ENCODE measurements at regions not wholly inside any gene's neighbourhood (a gene's known extent, or its start where the extent isn't known, plus 50 kb on each side); places are given as distances from the start of the nearest gene placed in this dataset.
"Not testable (repeated sequence)": the region's sequence is repeated elsewhere in the genome, so short reads cannot be mapped to it uniquely, and the experiment has no call there.

DNA sequence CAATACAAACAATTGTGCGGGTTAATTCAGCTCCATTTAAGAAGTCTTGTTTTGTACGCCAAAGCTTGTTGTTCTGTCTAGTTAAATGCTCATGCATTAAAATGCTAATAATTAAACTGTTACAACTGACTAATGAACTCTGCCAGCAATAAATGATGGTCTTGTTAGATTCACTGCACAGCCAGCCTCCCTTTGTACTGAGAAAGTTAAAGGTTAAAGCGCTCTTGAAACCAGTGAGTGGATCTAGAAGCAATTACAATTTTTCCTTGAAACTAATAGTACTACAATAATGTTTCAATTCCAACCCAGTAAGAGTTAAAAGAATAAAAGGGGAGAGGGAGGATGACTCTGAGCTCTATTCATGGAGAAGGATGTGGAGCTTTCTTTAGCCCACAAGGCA, 233.0 kb downstream of the EMX2 start:
- DNase-seq (ENCODE audit: extremely low spot score, insufficient read length, low read depth) (no peak), FAIRE-seq (no peak)

GRCh38 chr10:117777222-117777621, 234.7 kb downstream of the EMX2 start:
- FAIRE-seq; DNase-seq (ENCODE audit: extremely low spot score, insufficient read length, low read depth): not testable (repeated sequence)

- FAIRE-seq (no peak), DNase-seq (ENCODE audit: extremely low spot score, insufficient read length, low read depth) (no peak)
Measured at GRCh38 chr10:117778241-117778640, 235.7 kb downstream of the EMX2 start.

- DNase-seq (ENCODE audit: extremely low spot score, insufficient read length, low read depth) (no peak), FAIRE-seq (no peak)
Measured at GRCh38 chr10:117780411-117780810, 237.9 kb downstream of the EMX2 start.

DNA sequence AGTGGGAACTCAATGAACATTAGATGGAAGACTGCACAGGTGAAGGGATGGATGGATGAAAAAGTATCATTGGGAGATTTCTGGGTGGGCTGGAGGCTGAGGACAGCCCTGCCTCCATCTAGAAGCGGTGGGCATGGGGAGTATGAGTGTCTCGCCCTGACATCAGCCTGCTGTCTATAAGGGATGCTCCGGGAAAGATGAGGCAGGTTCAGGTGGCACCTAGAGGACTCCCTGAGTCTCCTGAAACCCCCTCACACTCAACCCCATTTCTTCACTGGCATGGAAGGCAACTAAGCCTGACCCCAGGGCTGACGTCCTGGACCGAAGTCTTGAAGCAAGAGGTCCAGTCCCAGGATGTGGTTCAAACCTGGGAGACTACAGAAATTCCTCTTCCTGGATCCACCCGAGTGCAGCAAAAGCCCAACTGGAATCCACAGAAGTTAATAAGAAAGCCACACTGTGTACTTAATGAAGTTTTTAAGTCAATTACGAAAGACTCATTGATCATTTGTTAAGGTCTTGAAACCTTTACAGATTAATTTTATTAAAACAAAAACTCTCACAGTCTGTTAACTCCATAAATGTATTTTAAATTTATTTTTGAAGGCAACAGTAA, 238.8 kb downstream of the EMX2 start:
- no peak for FAIRE-seq
- no peak for DNase-seq (ENCODE audit: extremely low spot score, insufficient read length, low read depth)

- DNase-seq (ENCODE audit: extremely low spot score, insufficient read length, low read depth): no peak
- FAIRE-seq: no peak
Measured at GRCh38 chr10:117782276-117782675, 239.7 kb downstream of the EMX2 start.

GRCh38 chr10:117783698-117784395, 241.3 kb downstream of the EMX2 start:
- FAIRE-seq: no peak
- DNase-seq (ENCODE audit: extremely low spot score, insufficient read length, low read depth): no peak

- no peak for DNase-seq (ENCODE audit: extremely low spot score, insufficient read length, low read depth)
- FAIRE-seq: no peak
Measured at GRCh38 chr10:117784776-117785175, 242.2 kb downstream of the EMX2 start.

DNA sequence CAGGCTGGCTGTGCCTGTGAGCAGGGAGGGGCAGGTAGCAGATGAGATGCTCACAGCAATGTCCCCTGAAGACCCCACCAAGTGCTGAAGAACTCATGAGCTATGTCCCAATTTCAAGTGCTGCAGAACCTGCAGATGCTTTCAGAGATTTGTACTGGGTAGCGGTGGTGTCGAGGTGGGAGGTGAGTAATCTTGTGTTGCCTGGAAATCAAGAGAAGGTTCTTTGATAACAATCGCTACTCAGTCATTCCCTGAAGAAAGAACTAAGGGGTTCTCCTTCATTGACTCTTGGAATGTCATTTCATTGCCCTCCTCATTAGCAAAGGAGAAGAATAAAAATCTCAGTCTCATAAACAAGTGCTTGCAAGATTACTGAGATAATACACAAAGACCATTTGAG, 246.4 kb downstream of the EMX2 start:
- DNase-seq (ENCODE audit: extremely low spot score, insufficient read length, low read depth): no peak
- FAIRE-seq: no peak

- DNase-seq (ENCODE audit: extremely low spot score, insufficient read length, low read depth): no peak
- no peak for FAIRE-seq
Measured at GRCh38 chr10:117790179-117790578, 247.6 kb downstream of the EMX2 start.

DNA sequence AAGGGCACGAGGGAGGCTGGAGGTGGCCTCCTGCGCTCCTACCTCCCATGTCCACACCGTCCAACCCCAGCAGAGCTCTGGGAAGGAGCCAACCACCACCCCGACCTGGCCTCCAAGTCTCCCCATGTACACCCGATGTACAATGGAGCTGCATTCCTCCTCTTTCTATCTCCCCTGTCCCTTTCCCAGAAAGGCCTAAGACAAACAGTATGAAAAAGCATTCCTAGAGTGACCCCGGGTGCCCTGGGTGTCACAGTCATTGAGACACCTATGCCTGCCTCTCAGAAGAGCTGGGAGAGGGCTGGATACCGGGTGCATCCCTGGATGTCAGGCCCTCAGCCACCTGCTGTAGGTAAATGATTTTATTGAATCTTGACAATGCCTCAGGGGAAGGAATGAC, 248.1 kb downstream of the EMX2 start:
- no peak for DNase-seq (ENCODE audit: extremely low spot score, insufficient read length, low read depth)
- no peak for FAIRE-seq

DNA sequence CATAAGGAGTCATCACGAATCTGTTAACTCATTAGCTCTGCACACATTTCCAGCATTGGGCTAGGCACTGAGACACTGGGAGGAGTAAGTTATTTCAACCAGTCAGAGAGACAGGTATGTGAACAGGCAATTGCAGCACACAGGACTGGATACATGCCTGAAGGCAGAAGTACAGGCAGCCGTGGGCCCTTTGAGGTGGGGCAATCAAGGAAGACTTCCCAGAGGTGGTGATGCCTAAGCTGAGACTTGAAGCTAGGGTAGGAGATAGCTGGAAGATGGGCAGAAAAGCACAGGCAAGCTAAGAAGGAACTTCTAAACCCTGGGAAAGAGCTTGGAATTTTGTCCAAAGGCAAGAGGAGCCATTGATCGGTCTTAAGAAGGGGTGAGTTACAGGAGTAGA, 249.7 kb downstream of the EMX2 start:
- DNase-seq (ENCODE audit: extremely low spot score, insufficient read length, low read depth): no peak
- no peak for FAIRE-seq

GRCh38 chr10:117796130-117796745, 250.5 kb downstream of the RAB11FIP2 start:
- DNase-seq (ENCODE audit: extremely low spot score, insufficient read length, low read depth) (no peak), FAIRE-seq (no peak)

DNA sequence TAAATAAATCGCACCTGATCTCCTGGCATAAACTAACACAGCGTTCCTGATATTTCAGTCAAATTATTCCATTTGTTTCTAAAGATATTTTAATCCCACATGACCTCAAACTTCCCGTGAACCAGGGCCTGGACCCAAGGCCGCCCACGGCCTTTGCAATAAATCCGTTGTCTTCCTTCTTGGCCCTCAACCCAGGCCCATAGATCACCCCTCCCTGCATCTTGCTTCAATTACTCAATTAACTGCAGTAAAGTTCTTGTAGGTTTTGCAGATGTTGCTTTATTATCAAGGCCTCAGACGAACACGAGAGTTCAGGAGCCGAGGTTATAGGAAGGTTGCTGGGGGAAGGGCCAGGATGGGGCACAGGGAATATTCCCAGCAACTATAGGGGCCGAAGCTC, 249.4 kb downstream of the RAB11FIP2 start:
- FAIRE-seq: no peak
- DNase-seq (ENCODE audit: extremely low spot score, insufficient read length, low read depth): no peak

- FAIRE-seq (no peak), DNase-seq (ENCODE audit: extremely low spot score, insufficient read length, low read depth) (no peak)
Measured at GRCh38 chr10:117801691-117802090, 245.1 kb downstream of the RAB11FIP2 start.

DNA sequence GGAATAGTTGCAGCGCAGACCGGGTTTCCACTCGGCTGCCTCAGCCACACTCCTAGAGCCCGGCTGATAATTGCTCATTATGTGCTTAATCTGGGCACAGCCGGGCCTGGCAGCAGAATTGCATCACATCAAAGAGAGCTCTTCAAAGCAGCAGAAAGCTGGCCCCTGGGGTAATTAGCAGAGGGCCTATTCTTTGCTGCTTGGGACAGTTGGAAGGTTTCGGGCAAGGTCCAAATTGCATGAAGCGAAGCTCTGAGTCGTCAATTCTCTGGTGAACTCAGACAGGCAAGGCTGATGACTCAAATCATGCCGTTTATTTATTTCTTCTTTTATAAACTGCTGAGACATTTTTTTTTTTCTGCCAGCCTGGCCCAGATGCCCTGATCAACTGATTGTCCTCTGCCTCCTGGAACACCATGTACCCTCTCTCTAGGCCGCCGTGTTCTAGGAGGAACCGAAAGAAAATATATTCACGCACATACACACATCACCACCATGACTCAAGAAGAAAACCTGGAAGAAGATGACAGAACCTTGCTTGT, 242.2 kb downstream of the RAB11FIP2 start:
- DNase-seq (ENCODE audit: extremely low spot score, insufficient read length, low read depth) (no peak), FAIRE-seq (no peak)

DNA sequence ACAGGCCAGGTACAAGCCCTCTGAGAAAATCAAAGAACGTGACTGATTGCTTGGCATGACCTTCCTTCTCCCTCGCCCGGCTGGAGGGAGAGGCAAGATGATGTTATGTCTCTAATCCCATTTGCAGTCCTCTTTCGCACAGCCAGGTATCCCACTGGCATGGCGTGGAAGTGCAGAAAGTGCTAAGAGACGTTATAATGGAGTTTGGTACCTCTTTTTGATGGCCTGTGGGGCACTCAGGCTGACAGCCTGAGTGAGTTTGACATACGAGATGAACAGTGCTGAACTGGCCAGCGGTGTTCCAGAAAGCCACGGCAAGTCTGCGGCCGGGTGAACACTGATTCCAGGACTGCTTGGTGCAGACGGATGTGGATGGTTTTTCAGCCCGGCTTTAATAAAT, 241.6 kb downstream of the RAB11FIP2 start:
- FAIRE-seq (no peak), DNase-seq (ENCODE audit: extremely low spot score, insufficient read length, low read depth) (no peak)

- DNase-seq (ENCODE audit: extremely low spot score, insufficient read length, low read depth) (no peak), FAIRE-seq (no peak)
Measured at GRCh38 chr10:117807441-117807840, 239.3 kb downstream of the RAB11FIP2 start.

DNA sequence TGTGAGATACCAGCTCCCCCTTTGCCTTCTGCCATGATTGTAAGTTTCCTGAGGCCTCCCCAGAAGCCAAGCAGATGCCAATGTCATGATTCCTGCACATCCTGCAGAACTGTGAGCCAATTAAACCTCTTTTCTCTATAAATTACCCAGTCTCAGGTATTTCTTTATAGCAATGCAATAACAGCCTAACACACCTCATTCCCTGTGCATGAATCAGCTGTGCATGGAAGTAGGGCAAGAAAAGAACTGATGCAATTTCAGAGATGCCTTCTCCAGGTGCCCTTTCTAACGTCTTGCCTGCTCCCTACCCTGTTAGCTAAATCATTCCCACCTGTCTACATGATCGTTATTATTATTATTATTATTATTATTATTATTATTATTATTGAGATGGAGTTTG, 230.9 kb downstream of the RAB11FIP2 start:
- not testable (repeated sequence) for FAIRE-seq; DNase-seq (ENCODE audit: extremely low spot score, insufficient read length, low read depth)

DNA sequence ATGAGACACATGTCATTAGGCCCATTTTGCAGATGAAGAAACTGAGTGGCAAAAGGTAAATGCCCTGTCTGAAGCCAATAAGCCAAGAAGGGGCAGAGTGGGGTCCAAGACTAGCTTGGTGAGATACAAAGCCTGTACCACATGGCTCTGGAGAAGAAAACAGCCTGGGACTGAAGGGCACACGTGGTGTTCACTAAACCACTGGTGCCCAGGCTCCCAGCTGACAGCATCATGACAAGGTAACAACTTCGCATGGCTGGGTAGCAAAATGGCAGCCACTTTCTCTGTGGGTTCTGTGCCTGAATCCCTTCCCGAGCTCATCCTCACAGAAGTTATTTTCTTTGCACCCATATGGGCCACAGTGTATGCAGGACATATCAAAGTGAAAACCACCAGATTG, 229.6 kb downstream of the RAB11FIP2 start:
- DNase-seq (ENCODE audit: extremely low spot score, insufficient read length, low read depth): no peak
- FAIRE-seq: no peak

DNA sequence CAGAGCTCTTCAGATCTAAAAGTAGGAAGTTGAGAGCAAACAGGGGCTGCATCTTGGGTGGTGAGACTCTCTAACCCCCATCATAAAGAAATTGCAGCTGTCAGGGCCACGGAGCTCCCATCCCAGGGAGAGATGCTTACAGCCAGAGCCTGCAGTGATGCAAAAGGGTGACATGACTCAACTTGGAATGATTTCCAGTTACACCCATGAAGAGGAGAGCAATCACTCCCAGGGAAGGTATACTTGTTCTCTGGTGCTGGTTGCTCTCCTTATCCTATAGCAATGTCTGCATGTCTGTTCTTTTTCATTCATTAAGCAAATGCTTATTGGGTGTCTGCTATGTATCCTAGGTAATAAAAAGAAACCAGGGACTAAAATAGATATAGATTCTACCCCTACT, 228.0 kb downstream of the RAB11FIP2 start:
- DNase-seq (ENCODE audit: extremely low spot score, insufficient read length, low read depth): no peak
- FAIRE-seq: no peak
